Body of pancreas (tissue), 4 donors: ENCODE measurements at regions not wholly inside any gene's neighbourhood (a gene's known extent, or its start where the extent isn't known, plus 50 kb on each side); places are given as distances from the start of the nearest gene placed in this dataset.

Source experiments
- ATAC-seq: fragments of 150-250 bp; one replicate; pipeline ENCODE4 v1.9.1; 2016
- DNase-seq, 4 donors: peaks; one replicate each; pipeline ENCODE4 v3.0.0-alpha.2; 2019
- H3K27ac ChIP-seq, 4 donors: fragments of 200-600 bp; sonication (generic); 1 replicate in 3 of 4; 2 replicates in 1 of 4; pipeline versions ENCODE4 v1.5.1 to v1.6.1; 2016 to 2019; ENCODE audit warnings: mild to moderate bottlenecking in 1 of 4, mixed read lengths in 1 of 4, moderate library complexity in 1 of 4
- H3K27me3 ChIP-seq, 2 donors: fragments of 200-600 bp; sonication (generic); one replicate each; pipeline ENCODE4 v1.6.0; 2016; ENCODE audit warnings: mild to moderate bottlenecking in 1 of 2
- H3K36me3 ChIP-seq, 2 donors: fragments of 200-600 bp; sonication (generic); replicated peaks in 1 of 2; 2 replicates each; pipeline ENCODE4 v1.5.1; 2016; ENCODE audit warnings: low read depth in 2 of 2; ENCODE audit not compliant: insufficient read depth in 1 of 2
- H3K4me1 ChIP-seq: fragments of 200-600 bp; sonication (generic); one replicate; pipeline ENCODE4 v1.6.0; 2016
- H3K4me3 ChIP-seq, 2 donors: fragments of 200-600 bp; sonication (generic); 1 replicate in 1 of 2; 2 replicates in 1 of 2; pipeline ENCODE4 v1.5.1; 2016 to 2019
- H3K9me3 ChIP-seq, 3 donors: fragments of 200-600 bp; sonication (generic); 1 replicate in 2 of 3; 2 replicates in 1 of 3; pipeline ENCODE4 v1.5.1; 2016
- POLR2A ChIP-seq, 3 donors: fragments of 450-650 bp; IDR thresholded peaks; one replicate each; pipeline ENCODE4 v1.6.1; 2016; ENCODE audit warnings: antibody characterized with exemption in 3 of 3, mild to moderate bottlenecking in 2 of 3
- WGBS, 2 donors: methylation state at CpG; one replicate each; pipeline ENCODE4 v1.1.5; 2017; 5-methylcytosine and 5-hydroxymethylcytosine counted together
- intact Hi-C: fragments of 100-400 bp; cut with DNase I; formaldehyde crosslinking; loops from one replicate; pipeline ENCODE4 v1.15.1; 2023
- TF ChIP-seq, protein P1 (sequence below), 7 experiments: fragments of 450-650 bp in 4 of 7; fragments of 200-600 bp in 3 of 7; sonication (generic) in 3 of 7; IDR thresholded peaks; one replicate each; pipeline ENCODE4 v1.5.1; 2016 to 2019; ENCODE audit warnings: antibody characterized with exemption in 7 of 7

DNA sequence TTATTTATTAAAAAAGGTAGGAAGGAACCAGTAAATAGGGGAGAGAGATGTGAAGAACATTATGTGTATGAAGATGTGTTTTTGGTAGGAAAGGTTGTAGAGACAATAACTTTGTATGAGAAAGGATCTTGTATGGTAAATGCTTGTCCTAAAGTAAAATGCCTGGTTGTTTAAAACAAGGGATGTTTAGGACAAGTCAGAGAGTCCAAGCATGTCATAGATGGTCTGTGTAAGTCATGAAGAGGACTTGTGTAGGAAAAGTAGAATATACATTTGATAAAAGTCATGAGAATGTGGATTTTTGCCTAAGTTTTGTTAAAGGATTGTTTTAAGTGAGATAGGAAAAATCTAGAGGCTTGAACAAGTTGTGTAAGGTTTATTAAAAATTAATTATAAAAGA is 325.1 kb downstream of the CDH26 start:
- no peak for TF ChIP-seq POLR2A (IDR thresholded peaks at IDR 0.05)
- TF ChIP-seq, protein P1, sequence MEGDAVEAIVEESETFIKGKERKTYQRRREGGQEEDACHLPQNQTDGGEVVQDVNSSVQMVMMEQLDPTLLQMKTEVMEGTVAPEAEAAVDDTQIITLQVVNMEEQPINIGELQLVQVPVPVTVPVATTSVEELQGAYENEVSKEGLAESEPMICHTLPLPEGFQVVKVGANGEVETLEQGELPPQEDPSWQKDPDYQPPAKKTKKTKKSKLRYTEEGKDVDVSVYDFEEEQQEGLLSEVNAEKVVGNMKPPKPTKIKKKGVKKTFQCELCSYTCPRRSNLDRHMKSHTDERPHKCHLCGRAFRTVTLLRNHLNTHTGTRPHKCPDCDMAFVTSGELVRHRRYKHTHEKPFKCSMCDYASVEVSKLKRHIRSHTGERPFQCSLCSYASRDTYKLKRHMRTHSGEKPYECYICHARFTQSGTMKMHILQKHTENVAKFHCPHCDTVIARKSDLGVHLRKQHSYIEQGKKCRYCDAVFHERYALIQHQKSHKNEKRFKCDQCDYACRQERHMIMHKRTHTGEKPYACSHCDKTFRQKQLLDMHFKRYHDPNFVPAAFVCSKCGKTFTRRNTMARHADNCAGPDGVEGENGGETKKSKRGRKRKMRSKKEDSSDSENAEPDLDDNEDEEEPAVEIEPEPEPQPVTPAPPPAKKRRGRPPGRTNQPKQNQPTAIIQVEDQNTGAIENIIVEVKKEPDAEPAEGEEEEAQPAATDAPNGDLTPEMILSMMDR (IDR thresholded peaks at IDR 0.05): no peak
- Histone ChIP-seq H3K9me3 (peaks cover 0 to 5% (median 0%) of the 10 kb centered on the region in 3 donors), H3K27me3 (no peaks in the 10 kb centered on the region), H3K4me1 (no peaks in the 10 kb centered on the region), H3K27ac (no peak overlapping the region), H3K36me3 (no peaks in the 10 kb centered on the region), H3K4me3 (no peak overlapping the region)
- DNase-seq (no peak), ATAC-seq (no peak)
- intact Hi-C loops: loop anchor here (10.0 kb wide), 1 partner anchor 402 kb away; no protein-coding TSS in a partner anchor

DNA sequence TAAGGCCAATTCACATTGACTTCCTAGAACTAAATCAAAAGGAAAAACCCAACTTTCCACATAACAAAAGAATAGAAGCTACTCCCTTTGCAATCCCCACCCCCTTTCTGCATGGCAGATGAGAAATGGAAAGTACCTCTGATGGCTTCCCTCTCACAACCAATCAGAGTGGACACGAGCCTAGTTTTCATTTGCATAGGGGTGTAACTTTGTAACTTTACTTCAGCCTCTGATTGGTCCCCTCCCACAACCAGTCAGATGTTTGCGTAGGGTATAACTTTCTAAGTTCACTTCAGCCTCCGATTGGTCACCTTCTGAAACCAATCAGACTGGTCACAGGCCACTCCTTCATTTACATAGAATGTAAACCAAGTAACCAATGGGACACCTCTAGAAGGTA is 328.5 kb downstream of the CDH26 start:
- intact Hi-C loops: loop anchor here (10.0 kb wide), 1 partner anchor 398 kb away; no protein-coding TSS in a partner anchor
- Histone ChIP-seq H3K36me3 (no peaks in the 10 kb centered on the region), H3K27ac (no peak overlapping the region), H3K27me3 (no peaks in the 10 kb centered on the region), H3K9me3 (peaks cover 0 to 10% (median 0%) of the 10 kb centered on the region in 3 donors), H3K4me3 (no peak overlapping the region), H3K4me1 (no peaks in the 10 kb centered on the region)
- ATAC-seq (no peak), DNase-seq (no peak)
- 70 to 80% methylated on average over 3 of the region's 3 CpGs for WGBS, 2 donors
- no peak for TF ChIP-seq POLR2A (IDR thresholded peaks at IDR 0.05)
- TF ChIP-seq, protein P1 (IDR thresholded peaks at IDR 0.05): no peak

DNA sequence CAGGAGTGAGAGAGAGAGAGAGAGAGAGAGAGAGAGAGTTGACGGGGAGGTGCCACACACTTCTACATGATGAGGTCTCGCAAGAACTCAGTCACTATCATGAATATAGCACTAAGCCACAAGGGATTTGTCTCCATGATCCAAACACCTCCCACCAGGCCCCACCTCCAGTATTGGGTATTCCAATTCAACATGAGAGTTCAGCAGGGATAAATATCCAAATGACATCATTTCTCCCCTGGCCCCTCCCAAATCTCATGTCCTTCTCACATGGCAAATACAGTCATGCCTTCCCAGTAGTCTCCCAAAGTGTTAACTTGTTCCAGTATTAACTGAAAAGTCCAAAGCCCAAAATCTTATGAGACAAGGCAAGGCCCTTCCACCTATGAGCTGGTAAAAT is 330.7 kb downstream of the CDH26 start:
- no peak for ATAC-seq
- no peak overlapping the region for H3K4me3 ChIP-seq
- intact Hi-C loops: loop anchor here (10.0 kb wide), 1 partner anchor 396 kb away; no protein-coding TSS in a partner anchor
- TF ChIP-seq, protein P1 (IDR thresholded peaks at IDR 0.05): no peak
- TF ChIP-seq POLR2A (IDR thresholded peaks at IDR 0.05): no peak
- peaks cover 0 to 10% (median 0%) of the 10 kb centered on the region in 3 donors for H3K9me3 ChIP-seq
- H3K27me3 ChIP-seq: no peaks in the 10 kb centered on the region
- no peak for DNase-seq
- 81 to 89% methylated on average over 2 of the region's 2 CpGs for WGBS, 2 donors
- no peaks in the 10 kb centered on the region for H3K4me1 ChIP-seq
- H3K27ac ChIP-seq: no peak overlapping the region
- H3K36me3 ChIP-seq: no peaks in the 10 kb centered on the region

DNA sequence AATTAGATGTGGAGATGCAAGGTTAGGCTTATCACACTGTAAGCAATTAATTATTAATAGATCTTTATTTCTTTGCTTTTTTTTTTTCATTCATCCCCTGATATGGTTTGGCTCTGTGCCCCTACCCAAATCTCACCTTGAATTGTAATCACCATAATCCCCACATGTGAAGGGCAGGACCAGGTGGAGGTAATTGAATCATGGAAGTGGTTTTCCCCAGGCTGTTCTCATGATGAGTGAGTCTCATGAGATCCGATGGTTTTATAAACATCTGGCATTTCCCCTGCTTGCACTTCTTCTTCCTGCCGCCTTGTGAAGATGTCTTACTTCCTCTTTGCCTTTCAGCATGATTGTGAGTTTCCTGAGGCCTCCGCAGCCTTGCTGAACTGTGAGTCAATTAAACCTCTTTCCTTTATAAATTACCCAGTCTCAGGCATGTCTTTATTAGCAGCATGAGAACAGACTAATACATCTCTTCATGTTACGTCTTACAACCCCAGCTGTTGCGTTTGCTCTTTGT is 333.8 kb downstream of the CDH26 start:
- intact Hi-C loops: no loop called here
- no peak overlapping the region for H3K27ac ChIP-seq
- no peaks in the 10 kb centered on the region for H3K36me3 ChIP-seq
- no peak for ATAC-seq
- DNase-seq: no peak
- 66 to 79% methylated on average over 5 of the region's 5 CpGs for WGBS, 2 donors
- no peaks in the 10 kb centered on the region for H3K27me3 ChIP-seq
- peaks cover 0 to 5% (median 0%) of the 10 kb centered on the region in 3 donors for H3K9me3 ChIP-seq
- no peak overlapping the region for H3K4me3 ChIP-seq
- no peak for TF ChIP-seq POLR2A (IDR thresholded peaks at IDR 0.05)
- TF ChIP-seq, protein P1 (IDR thresholded peaks at IDR 0.05): no peak
- no peaks in the 10 kb centered on the region for H3K4me1 ChIP-seq

DNA sequence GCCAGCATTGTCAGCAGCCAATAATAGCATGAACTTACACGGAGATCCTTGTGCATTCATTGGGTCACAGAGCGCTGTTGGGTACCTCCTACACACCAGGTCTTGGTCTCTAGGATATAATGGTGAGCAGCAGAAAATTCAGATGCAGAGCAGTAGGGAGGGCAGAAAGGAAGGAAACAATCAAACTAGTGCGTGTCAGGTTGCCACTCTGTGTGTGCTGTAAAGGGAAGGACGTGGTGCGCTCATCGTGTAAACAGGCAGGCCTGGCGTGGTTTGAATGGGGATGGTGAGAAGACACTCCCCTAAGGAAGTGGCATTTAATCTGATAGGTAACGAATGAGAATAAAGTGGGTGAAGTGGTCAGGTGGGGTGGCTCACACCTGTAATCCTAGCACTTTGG is 336.4 kb downstream of the CDH26 start:
- Histone ChIP-seq H3K36me3 (no peaks in the 10 kb centered on the region), H3K9me3 (peaks cover 0 to 4% (median 0%) of the 10 kb centered on the region in 3 donors), H3K27me3 (no peaks in the 10 kb centered on the region), H3K27ac (no peak overlapping the region), H3K4me3 (no peak overlapping the region), H3K4me1 (no peaks in the 10 kb centered on the region)
- DNase-seq (no peak), ATAC-seq (no peak)
- intact Hi-C loops: no loop called here
- WGBS, 2 donors: 58 to 73% methylated on average over 8 of the region's 8 CpGs
- TF ChIP-seq, protein P1 (IDR thresholded peaks at IDR 0.05): no peak
- no peak for TF ChIP-seq POLR2A (IDR thresholded peaks at IDR 0.05)
